ENCODE measurements at regions not wholly inside any gene's neighbourhood (a gene's known extent, or its start where the extent isn't known, plus 50 kb on each side); places are given as distances from the start of the nearest gene placed in this dataset.

DNA sequence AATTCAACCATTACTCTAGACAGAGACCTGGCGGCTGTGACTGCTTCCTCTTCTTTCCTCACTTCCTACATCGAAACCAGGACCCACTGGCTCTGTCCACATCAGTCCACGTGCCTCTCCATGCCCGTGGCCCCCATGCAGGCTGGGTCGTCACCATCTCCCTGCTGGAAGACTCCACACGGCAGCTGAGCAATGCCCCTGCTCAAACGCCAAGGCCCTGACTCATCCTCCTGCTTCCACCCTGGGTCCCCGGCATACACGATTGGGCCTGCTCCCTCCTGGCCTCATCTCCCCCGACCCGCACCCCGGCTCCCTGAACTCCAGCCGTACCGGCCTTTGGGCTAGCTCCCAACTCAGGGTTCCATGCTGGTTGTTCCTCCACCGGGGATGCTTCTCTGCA, 67.2 kb upstream of the IER5L start:
- H3K4me3 ChIP-seq (ENCODE audit: low read depth, low read length) = no peak overlapping the region
- TF ChIP-seq CTCF (IDR thresholded peaks at IDR 0.05; ENCODE audit: low read depth, low read length) = no peak

DNA sequence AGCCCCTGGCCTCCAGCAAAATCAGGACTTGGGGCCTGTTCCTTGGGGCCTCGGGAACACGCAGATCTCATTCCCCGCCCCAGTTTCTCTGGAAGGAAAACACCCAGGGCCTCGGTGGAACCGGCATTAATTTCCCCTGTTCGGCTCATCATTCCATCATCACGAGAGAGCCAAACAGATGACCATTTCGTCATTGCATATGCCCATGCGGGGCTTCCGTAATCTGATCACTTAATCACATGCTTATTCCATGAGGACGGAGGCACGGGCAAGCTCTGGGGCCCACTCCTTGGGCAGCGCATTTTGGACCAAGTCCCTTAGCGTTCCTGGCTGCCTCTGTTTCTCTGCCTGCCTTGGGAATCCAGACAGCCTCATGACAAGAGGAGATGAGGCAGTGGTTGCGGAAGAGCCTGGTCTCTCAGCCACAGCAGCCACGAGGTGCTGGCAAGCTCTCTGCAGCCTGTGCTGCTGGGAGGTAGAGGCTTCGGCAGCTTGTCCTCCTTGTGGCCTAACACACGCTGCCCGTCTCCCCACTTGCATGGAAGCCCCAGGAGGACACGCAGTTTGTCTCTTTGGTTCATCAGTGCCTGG, 65.0 kb upstream of the IER5L start:
- TF ChIP-seq CTCF (IDR thresholded peaks at IDR 0.05; ENCODE audit: low read depth, low read length) = no peak
- no peak overlapping the region for H3K4me3 ChIP-seq (ENCODE audit: low read depth, low read length)

DNA sequence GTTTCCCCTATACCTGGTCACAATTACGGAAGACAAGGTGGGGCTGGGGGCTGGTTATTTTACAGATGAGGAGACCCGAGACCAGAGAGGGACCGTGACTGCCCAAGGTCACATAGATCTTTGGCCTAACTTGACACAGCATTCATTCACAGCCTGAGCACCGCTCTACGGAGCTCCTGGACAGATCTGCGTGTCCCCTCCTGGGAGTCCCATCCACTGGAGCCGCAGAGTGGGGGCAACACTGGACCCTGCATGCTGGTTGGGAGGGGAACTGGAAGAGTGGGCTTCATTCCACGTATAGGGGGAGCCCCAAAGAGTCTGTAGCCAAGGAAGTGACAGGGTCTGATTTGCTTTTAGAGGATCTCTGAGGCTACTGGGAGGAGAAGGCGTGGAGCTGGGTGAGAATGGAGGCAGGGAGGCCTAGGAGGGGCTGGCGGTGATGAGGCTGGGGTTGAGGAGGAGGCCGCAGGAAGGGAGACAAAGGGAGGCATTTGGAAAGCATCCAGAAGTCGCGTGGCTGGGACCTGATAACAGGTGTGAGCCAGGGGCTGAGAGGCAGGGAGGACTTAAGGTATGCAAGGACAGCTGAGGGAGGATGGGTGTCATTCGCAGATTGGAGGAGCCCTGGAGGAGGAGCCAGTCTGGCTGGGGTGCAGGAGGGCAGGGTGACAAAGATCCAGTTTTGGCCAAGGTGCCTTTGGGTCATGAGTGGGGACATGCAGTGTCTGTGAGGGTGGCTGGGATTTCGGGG, 64.3 kb upstream of the IER5L start:
- TF ChIP-seq CTCF (IDR thresholded peaks at IDR 0.05; ENCODE audit: low read depth, low read length) = no peak
- H3K4me3 ChIP-seq (ENCODE audit: low read depth, low read length) = no peak overlapping the region

DNA sequence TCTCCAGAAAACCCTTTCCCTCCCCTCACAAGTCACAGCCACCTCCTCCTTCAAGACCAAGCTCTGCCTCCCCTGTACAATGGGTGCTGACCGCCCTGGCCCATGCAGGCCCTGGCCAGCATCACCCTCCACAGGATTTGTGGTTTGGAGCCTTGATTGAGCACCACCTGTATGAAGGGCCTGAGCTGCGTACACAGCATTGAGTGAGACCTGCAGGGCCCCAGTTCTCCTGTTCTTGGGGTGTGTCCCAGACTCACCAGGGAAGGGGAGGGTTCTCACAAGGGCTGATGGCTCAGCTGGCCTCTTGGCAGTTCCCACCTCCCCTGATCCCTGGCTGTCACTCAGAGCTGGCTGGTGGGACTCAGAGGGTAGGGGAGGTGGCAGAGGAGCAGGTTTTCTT, 63.7 kb upstream of the IER5L start:
- H3K4me3 ChIP-seq (ENCODE audit: low read depth, low read length) = no peak overlapping the region
- TF ChIP-seq CTCF (IDR thresholded peaks at IDR 0.05; ENCODE audit: low read depth, low read length) = no peak

DNA sequence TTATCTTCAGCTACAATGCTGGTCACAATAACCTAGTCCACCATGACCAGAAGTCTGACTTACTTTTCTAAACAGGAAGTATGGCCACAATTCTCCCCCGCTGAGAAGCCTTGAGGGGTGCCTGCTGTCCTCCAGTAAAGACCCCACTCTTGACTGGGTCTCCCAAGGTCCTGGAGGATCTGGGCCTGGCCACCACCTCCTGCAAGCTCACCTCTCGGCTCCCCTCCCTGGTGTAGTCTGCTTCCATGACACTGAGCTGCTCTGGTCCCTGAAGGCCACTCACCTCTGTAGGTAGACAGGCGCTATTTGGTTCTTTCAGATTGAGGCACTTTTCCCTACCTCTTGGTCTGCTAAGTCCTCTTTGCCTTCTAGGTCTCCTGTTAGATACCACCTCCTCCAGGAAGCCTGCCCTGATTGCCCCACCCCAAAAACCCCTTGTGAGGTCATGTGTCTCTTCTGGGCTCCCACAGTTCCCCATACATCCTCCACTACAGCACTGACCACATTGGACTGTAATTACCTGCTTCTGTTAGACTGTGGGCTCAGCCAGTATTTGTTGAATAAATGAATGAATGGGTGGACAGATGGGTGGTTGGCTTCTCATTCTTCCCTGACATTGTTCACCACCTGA, 62.6 kb upstream of the IER5L start:
- no peak for TF ChIP-seq CTCF (IDR thresholded peaks at IDR 0.05; ENCODE audit: low read depth, low read length)
- no peak overlapping the region for H3K4me3 ChIP-seq (ENCODE audit: low read depth, low read length)

- H3K4me3 ChIP-seq (ENCODE audit: low read depth, low read length) = no peak overlapping the region
- no peak for TF ChIP-seq CTCF (IDR thresholded peaks at IDR 0.05; ENCODE audit: low read depth, low read length)
Observed at GRCh38 chr9:129239946-129240490, 62.0 kb upstream of the IER5L start.

- TF ChIP-seq CTCF (IDR thresholded peaks at IDR 0.05; ENCODE audit: low read depth, low read length) = no peak
Observed at GRCh38 chr9:129237803-129238202, 59.7 kb upstream of the IER5L start.

More at GRCh38 chr9:129237803-129238202, 59.7 kb upstream of the IER5L start:
- H3K4me3 ChIP-seq (ENCODE audit: low read depth, low read length) = no peak overlapping the region

Measured in WI38 (cell line).